GM18520 (cell line): ENCODE measurements at regions not wholly inside any gene's neighbourhood (a gene's known extent, or its start where the extent isn't known, plus 50 kb on each side); places are given as distances from the start of the nearest gene placed in this dataset.
A peak's percentile ranks its signal among the peaks of the same experiment; 100 is the strongest.
"Not testable (repeated sequence)": the region's sequence is repeated elsewhere in the genome, so short reads cannot be mapped to it uniquely, and the experiment has no call there.

Experiments used
- ATAC-seq: cut with Tn5 transposase; IDR thresholded peaks from one replicate; pipeline ENCODE4 v1.9.1; 2021; ENCODE audit not compliant: unreplicated experiment

DNA sequence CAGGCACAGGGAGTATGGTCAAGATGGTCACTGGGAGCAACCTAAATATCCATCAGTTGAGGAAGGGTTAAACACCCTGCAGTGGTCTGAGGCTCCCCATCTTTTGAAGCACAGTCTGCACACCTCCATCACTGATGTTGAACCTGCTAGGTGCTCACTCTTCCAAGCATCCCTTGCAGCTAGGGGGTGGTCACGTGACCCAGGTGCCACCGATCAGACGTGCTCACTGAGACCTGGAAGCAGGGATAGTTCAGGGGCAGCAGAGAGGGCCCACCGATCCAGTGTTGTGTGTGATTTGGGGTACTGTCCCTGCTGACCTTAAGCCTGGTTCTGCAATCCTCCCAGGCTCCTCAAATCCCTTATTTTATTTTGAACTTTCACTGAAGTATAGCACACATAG is 134.6 kb downstream of the CEBPB start:
- no peak for ATAC-seq

DNA sequence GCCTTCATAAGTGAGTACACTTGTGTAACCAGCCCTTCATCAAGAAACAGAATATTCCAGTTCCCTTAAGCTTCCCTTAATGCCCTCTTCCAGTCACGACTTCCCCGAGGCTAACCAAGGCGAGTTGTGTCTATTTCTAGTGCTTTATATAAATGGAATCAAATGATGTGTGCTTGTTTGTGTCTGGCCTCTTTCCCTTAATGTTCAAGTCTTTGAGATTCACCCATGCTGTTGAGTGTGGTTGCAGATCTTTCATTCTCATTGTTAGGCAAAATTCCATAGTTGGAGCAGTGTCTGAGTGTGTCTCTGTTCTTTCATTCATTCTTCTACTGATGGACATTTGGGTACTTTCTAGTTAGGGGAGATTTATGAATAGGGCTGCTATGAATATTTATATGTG is 135.0 kb downstream of the CEBPB start:
- no peak for ATAC-seq

DNA sequence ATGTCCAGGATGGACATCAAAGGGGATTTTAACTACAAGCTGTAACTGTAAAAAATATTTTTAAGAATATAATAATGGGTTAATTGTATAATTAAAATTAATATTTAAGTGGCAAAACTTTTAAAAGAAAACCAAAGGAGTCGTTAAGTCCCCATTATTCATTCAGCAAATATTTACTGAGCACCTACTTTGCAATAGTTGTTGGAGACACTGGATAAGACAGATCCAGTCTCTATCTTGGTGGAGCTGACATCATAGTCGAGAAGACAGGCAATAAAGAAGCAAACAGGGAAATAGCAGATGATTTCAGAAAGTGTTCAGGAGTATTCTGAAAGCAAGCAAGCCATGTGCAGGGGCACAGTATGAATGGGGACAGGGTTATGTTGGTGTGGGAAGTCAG is 137.0 kb downstream of the CEBPB start:
- ATAC-seq: no peak

DNA sequence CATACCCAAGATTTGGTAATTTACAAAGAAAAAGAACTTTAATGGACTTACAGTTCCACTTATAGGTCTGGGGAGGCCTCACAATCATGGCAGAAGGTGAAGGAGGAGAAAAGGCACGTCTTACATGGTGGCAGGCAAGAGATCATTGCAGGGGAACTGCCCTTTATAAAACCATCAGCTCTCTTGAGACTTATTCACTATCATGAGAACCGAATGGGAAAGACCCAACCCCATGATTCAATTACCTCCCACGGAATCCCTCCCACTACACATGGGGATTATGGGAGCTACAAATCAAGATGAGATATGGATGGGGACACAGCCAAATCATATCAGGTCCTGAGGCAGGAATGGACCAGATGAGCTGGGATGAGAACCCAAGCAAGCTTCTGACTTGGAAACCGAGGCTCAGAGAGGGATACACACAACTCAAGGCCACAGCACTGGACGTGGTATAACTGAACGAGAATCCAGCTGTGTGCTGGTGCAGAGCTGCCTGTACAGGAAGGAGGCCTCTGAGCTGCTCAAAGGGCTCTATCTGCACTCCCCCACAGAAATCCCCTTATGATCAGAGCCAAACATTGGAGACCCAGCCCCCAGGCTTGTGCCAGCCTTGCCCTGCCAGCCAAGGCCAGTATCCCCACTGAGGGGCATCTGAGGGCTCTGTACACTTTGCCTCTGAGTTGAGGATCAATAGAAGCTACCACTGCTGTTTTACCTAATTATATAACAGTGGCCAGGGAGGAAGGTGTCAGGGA is 137.8 kb downstream of the CEBPB start:
- ATAC-seq: no peak

DNA sequence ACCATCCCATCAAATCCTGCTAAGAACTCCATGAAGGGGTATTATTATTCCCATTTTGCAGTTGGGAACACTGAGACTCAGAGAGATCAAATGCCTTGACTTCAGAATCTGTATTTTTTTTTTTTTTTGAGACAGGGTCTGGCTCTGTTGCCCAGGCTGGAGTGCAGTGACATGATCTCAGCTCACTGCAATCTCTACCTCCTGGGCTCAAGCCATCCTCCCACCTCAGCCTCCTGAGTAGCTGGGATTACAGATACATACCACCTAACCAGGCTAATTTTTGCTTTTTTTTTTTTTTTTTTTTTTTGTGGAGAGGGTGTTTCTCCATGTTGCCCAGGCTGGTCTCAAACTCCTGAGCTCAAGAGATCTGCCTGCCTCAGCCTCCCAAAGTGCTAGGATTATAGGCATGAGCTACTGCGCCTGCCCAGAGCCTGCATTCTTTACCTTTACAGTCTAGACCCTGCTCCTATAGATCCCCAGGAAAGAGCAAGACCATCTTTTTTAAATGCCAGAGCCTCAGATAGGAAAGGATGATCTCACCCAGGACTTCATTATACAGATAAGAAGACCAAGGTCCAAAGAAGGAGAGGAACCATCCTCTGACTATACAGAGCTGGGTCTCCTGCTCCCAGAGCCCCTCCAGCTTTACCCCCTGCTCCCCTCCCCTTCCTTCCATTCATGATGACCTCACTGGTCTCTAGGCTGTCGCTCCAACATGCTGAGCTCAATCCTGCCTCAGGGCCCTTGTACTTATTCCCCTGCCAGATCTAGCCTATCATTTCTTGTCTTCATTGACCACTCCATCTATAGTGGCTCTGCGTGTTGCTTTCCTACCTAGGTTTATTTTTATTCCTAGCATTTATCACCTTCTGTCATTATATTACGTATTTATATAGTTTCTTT is 138.6 kb downstream of the CEBPB start:
- no peak for ATAC-seq

DNA sequence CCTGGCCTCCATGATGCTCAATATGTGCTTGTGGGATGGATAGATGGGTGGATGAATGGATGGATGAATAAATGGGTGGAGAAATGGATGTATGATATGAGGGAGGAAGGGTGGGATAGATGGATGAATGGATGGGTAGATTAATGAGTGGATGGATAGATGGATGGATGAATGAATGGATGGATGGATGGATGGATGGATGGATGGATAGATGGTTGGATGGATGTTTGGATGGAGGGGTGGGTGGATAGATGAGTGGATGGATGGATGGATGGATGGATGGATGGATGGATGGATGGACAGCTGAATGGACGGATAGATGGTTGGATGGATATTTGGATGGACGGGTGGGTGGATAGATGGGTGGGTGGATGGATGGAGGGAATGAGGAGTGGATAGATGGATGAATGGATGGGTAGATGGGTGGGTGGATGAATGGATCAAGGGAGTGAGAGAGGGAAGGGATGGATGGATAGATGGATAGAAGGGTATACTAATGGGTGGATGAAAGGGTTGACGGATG is 139.4 kb downstream of the CEBPB start:
- no peak for ATAC-seq

DNA sequence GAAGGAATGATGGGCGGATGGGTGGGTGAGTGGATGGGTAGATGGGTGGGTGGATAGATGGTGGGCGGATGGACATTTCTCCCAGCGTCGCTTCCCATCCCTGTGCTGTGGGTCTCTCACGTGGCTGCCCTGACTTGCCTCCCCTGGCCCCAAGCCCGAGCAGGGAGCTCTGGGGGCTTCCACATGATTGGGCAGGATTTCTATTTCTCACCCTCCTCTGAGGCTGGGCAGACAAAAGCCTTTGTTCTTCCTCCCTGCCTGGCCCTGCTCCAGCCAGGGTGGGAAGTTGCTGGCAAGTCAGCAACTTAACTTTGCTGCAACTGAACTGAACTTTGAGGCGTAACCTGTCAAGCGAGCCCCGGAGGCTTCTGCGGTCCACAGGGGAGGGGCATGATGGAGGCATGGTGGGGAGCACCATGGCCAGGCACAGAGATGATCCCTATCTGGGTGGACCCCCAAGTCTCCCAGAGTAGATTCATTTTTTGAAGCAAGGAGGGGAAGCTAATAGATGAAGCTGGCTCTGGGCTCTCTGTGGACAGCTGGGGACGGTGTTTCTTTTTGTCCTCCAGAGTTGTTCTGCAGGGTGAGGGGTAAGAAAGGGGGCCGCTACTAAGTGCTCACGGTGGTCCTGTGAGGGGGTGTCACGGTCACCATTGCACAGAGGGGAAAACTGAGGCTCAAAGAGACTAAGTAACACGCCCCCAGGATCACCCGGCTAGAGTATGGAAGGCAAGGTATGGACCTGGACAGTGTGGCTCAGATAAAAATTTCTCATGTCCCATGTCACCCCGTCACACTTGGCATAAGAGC is 140.1 kb downstream of the CEBPB start:
- ATAC-seq: no peak

DNA sequence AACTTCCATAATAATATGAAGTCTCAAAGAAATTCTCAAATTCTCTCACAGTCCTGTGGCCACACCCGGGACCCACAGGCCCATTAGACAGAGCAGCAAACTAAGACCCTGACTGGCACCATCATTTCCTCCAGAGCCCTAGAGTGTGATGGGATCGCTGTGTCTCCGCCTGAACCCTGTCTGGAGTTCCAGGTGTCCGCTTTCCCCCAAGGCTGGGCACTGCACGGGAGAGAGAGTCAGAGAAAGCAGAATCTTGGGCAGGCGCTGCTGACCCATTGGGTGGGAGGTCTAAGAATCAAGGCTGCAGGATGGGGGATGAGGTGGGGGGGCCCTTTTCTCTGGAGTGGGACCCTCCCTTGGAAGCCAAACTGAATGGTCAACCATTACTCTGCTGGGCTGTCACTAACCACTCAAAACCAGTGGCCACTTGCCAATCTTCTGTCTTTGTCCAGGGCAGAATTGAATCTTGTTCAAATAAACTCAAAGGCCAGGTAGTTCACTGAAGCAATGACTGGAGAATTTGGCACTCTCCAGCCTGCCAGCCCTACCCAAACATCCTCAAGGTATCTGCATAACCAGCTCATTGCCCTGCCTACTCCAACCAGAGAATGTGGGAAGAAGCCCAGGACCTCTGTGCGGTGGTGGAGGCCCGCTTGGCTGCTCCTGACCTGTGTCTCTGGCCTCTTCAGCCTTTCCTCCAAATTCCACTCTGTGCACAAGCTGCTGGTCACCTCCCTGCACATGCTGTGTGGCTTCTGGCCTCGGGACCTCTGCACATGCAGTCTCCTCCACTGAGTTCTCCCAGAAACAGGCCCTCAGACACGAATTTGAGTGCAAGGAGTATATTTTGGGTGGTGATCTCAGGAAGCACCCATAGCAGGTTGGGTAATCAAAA is 141.1 kb downstream of the CEBPB start:
- ATAC-seq: no peak

DNA sequence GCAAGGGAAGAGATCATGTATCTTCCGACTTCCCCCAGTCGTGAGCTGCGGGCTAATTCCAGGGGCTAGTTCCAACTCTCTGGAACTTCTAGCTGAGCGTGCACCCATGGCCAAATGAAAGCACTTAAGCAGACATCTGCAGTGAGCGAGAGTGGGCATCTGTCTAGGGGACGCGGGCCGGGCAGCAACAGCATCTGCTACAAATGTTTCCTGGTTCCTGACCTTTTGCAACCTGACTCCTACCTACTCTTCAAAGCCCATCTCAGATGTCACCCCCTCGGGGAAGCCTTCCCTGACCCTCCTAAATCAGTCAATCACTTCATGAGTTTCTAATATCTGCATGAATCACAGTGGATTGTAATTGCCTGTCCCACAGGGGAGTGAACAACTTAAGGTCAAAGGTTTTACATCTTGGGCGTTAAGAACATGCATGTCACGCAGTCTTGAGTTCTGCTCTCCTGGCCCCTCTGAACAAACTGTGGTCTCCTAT is 141.9 kb downstream of the CEBPB start:
- ATAC-seq: no peak

DNA sequence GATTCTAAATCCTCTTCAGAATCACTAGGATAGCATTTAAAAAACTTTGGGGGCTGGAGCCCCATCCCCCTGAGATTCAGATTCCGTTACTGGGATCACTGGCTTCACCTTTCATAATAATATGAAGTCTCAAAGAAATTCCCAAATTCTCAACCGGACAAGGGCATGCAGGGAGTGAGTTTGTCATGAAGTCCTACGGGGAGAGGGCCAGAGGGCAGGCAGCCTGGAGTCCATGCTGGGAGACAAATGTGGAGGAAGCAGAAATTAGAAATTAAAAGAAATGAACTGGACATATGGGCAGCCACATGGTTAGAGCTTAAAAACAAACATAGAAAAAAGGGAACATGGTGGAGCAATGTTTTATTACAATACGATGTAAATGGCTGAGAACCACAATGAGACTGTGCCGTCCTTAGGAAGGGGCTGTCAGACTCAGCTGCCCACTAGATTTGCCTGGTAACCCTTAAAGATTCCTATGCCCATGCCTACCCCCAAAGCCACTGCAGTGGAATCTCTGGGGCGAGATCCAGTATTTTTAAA is 142.6 kb downstream of the CEBPB start:
- ATAC-seq: no peak

DNA sequence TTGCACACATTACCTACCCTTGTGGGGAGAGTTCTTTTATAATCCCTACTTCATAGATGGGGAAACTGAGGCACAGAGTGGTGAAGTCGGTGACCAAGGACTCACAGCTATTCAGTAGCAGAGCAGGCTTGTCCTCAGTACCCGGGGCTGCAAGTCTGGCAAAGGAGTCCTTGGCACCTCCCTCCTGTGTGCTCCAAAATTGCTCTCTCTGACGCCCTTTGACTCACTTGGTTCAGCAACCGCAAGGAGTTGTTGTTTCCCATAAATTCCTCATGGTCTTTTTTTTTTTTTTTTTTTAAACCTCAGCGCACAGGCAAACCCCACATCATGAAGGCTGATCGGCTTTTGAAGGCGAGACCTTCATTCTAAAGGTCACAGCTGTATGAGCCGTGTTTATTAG is 143.2 kb downstream of the CEBPB start:
- ATAC-seq: no peak

DNA sequence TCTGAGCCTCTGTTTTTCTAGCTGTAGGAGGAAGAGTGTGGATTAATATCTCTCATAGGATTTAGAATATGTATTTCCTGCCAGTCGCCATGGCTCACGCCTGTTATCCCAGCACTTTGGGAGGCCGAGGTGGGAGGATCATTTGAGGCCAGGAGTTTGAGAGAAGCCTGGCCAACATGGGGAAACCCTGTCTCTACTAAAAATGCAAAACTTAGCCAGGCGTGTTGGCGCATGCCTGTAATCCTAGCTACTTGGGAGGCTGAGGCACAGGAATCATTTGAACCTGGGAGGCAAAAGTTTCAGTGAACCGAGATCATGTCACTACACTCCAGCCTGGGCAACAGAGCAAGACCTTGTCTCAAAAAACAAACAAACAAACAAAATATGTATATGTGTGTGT is 143.9 kb downstream of the CEBPB start:
- ATAC-seq: not testable (repeated sequence)

DNA sequence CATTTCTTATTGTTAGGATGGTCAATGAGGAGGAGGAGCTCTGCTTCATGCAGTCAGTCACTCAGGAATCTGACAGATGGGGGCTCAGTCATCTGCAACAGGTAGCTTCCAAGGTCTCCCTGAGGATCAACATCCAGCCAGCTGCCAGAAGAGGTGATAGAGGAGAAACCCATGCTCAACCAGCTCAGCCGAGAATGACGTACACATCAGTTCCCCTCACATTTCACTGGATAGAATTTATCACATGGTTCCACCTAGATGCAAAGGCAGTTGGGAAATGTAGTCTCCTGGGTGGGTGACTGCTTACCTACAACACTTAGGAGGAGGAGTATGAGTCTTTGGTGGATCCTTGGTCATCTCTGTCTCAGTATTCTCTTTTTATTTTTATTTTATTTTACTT is 144.5 kb downstream of the CEBPB start:
- no peak for ATAC-seq

DNA sequence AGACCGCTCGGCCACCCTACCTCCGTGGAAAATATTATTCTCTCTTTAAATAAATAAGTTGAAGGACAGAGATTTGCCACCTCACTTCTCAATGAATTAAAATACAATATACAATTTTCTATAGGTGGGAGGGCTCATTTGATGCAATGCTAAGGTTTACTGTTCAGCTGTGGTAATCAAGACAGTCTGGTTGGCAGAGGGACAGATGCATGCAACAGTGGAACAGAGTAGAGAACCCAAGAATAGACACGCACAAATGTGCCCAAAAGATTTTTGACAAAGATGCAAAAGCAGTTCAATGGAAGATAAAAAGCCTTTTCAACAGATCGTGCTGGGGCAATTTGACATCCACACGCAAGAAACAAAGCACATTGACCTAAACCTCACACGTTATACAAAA is 145.2 kb downstream of the CEBPB start:
- no peak for ATAC-seq

DNA sequence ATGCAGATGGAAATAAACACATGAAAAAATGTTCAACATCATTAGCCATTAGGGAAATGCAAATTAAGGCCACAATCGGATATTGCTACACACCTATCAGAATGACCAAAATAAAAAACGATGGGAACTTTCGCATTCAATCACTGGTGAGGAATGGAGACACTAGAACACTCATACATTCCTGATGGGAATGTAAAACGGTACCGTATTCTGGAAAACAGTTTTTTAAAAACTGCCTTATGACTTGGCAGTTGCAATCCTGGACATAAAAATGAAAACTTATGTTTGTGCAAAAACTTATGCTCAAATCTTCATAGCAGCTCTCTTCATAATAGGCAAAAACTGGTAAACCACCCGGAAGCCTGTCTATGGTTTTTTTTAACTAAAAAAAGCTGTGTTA is 146.0 kb downstream of the CEBPB start:
- no peak for ATAC-seq

DNA sequence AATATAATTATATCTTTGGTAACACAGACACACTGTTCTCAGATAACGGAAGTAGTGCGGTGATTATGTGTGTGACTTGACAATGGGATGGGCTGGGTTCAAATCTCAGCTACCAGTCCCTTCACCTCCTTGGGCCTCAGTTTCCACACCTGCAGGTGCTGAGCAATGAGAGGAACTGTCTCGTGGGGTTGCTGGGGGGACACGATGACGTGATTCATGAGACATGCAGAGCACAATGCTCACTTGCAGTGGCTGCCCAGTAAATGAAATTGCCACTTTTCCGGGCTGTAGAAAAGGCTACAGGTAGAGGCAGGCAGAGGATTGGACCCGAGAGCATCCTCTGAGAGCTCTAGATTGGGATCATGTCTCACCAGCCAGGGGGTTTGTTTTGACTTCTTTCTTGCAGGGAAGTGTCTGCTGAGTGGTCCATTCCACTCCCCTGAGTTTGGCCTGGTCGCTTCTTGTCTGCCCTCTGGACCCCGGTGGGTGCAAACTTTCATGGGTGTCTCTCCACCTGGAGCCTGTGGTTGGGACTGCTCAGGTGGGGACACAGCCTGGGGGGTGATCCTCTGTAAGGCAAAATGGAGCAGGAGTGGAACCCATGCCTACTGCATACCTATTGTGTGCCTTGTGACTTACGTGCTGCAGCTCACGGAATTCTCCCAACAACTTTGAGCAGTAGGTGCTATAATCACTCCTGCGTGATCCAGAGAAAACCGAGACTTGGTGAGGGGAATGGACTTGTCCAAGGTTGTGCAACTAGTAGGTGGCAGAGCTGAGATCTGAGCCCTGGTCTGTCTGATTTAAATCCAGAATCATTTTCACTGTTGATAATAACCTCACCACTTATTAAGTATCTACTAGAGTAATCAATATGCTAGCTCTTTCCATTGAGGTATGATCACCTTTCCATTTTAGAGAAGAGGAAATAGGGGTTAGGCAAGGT is 147.2 kb downstream of the CEBPB start:
- no peak for ATAC-seq

DNA sequence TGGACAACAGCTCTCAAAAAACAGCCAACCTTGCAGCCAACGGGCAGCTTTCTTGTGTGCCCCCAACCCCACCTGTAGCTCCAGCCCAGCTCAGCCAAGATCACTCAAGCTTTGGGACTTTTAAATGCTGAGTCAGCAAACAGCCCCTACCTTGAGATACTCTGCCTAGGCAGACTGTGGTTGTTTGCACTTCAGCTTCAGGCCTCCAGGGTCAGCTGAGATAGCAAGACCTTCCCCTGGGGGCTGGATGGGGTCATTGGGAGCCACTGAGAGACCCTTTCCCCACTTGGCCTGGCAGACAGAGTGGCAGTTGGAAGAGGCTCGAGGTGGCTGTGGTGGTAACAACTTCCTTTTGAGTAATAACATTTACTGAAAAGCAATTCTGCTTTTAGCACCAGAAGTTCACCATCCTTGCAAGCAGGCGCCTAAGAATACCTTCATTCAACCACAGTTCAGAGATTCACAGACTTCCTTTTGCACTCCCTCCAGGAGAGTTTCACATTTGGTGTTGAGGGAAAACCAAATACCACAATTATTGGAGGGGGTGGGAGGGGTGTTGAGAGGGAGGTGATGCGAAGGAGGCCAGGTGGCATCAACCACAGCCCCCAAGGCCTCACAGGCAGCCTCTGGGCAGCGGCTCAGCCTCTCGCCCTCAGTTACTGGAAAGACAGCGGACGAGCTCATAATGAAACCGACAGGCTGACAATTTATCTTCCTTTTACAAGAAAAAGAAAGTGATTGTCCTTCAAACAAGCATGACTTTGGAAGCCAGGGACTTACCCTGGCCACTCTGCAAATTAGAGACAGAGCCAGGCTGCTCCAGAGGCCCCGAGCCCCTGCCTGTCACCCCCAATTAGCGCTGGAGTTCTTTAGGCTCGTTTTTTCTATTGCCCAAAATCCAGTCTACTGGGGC is 148.1 kb downstream of the CEBPB start:
- peak; percentile 59 for ATAC-seq

DNA sequence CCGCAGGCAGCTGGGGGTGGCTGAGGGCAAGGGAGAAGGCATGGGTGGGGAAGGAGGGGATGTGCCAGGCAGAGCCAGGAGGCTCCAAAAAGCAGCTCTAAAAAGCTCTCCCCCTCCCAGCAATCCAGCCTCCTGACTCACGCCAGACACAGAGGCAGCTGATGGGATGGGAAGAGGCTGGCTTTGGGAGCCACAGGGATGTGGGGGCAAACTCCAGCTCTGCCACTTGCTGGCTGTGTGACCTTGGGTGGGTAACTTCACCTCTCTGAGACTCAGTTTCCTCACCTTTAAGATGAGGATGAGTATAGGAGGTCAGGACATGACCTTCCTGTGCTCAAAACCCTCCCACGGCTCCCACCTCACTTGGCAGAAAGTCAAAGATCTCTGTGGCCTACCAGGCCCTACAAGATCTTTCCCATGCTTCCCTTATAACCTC is 148.9 kb downstream of the CEBPB start:
- ATAC-seq: no peak
